HL-60 (cell line): ENCODE measurements at regions not wholly inside any gene's neighbourhood (a gene's known extent, or its start where the extent isn't known, plus 50 kb on each side); places are given as distances from the start of the nearest gene placed in this dataset.

Source experiments
- DNase-seq, 2 experiments: peaks; one replicate each; pipeline ENCODE4 v3.0.0-alpha.2; 2010 to 2020; ENCODE audit warnings: low read depth in 1 of 2, low spot score in 1 of 2
- H3K27ac ChIP-seq: fragments of 250-450 bp; sonication (Bioruptor Pico); replicated peaks from 2 replicates; pipeline ENCODE4 v1.5.1; 2020; ENCODE audit warnings: mild to moderate bottlenecking, moderate library complexity
- H3K27me3 ChIP-seq: fragments of 250-450 bp; sonication (Bioruptor Pico); 2 replicates; pipeline ENCODE4 v1.5.1; 2021; ENCODE audit warnings: mild to moderate bottlenecking, moderate library complexity; ENCODE audit not compliant: insufficient read depth, poor library complexity, severe bottlenecking
- H3K4me3 ChIP-seq: replicated peaks from 2 replicates; pipeline ENCODE4 v1.5.1; 2011; ENCODE audit warnings: mild to moderate bottlenecking, control low read depth, low read length; ENCODE audit not compliant: insufficient read depth
- GABPA ChIP-seq: IDR thresholded peaks from 2 replicates; pipeline ENCODE4 v1.6.1; 2012; ENCODE audit warnings: low read depth
- POLR2AphosphoS5 ChIP-seq: IDR thresholded peaks from 2 replicates; pipeline ENCODE4 v1.6.1; 2012; ENCODE audit warnings: low read depth
- SPI1 ChIP-seq: IDR thresholded peaks from 2 replicates; pipeline ENCODE4 v1.6.1; 2012; ENCODE audit warnings: low read depth, mild to moderate bottlenecking, borderline replicate concordance
- TF ChIP-seq, protein P1 (sequence below): IDR thresholded peaks from one replicate; pipeline ENCODE4 v1.5.1; 2011; ENCODE audit warnings: low read length, control low read depth, inconsistent platforms; ENCODE audit not compliant: insufficient read depth
- TF ChIP-seq, protein P2 (sequence below): IDR thresholded peaks from 2 replicates; pipeline ENCODE4 v1.6.1; 2012; ENCODE audit warnings: low read depth; ENCODE audit not compliant: insufficient replicate concordance

DNA sequence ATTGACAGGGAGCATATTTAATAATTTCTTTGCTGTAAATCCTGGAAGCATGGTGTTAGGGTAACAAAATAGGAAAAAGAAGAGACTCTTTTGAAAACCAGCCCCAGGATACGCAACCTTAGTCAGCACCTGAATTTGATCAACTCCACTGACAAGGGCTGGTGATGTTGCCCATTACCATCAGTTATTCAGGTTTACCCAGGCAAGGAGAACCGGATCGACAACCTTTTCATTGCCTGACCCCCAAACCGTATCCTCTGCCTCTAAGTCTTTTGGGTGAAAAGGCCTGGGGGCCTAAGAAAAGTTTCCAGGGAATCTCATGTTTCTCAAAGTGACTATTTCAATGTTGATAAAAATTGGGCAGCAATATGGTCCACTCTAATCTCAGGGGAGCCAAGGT is 313.3 kb downstream of the KBTBD8 start:
- H3K27ac ChIP-seq, result no peak overlapping the region
- H3K27me3 ChIP-seq, result peaks cover 2% of the 10 kb centered on the region
- TF ChIP-seq, protein P1, sequence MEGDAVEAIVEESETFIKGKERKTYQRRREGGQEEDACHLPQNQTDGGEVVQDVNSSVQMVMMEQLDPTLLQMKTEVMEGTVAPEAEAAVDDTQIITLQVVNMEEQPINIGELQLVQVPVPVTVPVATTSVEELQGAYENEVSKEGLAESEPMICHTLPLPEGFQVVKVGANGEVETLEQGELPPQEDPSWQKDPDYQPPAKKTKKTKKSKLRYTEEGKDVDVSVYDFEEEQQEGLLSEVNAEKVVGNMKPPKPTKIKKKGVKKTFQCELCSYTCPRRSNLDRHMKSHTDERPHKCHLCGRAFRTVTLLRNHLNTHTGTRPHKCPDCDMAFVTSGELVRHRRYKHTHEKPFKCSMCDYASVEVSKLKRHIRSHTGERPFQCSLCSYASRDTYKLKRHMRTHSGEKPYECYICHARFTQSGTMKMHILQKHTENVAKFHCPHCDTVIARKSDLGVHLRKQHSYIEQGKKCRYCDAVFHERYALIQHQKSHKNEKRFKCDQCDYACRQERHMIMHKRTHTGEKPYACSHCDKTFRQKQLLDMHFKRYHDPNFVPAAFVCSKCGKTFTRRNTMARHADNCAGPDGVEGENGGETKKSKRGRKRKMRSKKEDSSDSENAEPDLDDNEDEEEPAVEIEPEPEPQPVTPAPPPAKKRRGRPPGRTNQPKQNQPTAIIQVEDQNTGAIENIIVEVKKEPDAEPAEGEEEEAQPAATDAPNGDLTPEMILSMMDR, result no peak
- TF ChIP-seq POLR2AphosphoS5 (no peak), SPI1 (no peak), GABPA (no peak)
- TF ChIP-seq, protein P2, sequence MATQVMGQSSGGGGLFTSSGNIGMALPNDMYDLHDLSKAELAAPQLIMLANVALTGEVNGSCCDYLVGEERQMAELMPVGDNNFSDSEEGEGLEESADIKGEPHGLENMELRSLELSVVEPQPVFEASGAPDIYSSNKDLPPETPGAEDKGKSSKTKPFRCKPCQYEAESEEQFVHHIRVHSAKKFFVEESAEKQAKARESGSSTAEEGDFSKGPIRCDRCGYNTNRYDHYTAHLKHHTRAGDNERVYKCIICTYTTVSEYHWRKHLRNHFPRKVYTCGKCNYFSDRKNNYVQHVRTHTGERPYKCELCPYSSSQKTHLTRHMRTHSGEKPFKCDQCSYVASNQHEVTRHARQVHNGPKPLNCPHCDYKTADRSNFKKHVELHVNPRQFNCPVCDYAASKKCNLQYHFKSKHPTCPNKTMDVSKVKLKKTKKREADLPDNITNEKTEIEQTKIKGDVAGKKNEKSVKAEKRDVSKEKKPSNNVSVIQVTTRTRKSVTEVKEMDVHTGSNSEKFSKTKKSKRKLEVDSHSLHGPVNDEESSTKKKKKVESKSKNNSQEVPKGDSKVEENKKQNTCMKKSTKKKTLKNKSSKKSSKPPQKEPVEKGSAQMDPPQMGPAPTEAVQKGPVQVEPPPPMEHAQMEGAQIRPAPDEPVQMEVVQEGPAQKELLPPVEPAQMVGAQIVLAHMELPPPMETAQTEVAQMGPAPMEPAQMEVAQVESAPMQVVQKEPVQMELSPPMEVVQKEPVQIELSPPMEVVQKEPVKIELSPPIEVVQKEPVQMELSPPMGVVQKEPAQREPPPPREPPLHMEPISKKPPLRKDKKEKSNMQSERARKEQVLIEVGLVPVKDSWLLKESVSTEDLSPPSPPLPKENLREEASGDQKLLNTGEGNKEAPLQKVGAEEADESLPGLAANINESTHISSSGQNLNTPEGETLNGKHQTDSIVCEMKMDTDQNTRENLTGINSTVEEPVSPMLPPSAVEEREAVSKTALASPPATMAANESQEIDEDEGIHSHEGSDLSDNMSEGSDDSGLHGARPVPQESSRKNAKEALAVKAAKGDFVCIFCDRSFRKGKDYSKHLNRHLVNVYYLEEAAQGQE, result no peak
- H3K4me3 ChIP-seq, result no peak overlapping the region
- no peak for DNase-seq

DNA sequence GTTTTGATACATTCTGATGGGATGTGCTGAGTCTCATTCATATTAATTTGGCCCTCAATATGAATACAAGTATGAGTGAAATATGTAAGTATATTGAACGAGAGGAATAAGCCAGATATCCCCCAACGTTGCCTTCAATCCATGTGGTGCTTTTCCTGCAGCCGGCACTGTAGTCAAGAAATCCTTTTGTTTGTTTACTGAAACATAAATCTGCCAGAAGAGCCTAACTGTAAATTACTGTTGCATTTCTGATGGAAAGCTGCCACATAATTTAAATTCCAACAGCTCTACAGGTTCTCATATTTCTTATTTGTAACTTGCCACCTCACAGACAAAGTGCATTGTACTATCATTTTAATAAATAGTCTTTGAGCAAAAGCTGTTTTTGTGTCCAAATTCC is 314.0 kb downstream of the KBTBD8 start:
- Histone ChIP-seq H3K27me3 (peaks cover 2% of the 10 kb centered on the region), H3K27ac (no peak overlapping the region), H3K4me3 (no peak overlapping the region)
- no peak for TF ChIP-seq GABPA
- no peak for TF ChIP-seq SPI1
- TF ChIP-seq, protein P1, result no peak
- DNase-seq, result no peak

DNA sequence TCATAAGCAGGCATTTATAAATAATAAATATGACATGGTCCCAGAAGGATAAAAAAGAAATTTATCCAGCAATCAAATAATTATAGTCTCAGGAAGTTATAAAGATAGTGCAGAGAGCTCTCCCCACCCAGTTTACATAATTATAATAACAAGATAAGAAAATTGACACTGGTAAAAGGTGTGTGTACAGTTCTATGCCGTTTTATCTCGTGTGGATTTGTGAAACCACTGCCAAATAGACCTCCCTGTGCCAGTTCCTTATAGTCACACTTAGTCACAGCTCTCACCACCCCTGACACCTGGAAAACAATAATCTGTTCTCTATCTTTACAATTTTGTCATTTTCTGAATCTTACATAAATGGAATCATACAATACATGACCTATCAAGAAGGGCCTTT is 320.1 kb downstream of the KBTBD8 start:
- H3K27ac ChIP-seq, result no peak overlapping the region
- DNase-seq, result no peak
- TF ChIP-seq GABPA (no peak), SPI1 (no peak), POLR2AphosphoS5 (no peak)
- TF ChIP-seq, protein P2, result no peak
- TF ChIP-seq, protein P1, result no peak
- H3K4me3 ChIP-seq, result no peak overlapping the region
- H3K27me3 ChIP-seq, result peaks cover 2% of the 10 kb centered on the region

DNA sequence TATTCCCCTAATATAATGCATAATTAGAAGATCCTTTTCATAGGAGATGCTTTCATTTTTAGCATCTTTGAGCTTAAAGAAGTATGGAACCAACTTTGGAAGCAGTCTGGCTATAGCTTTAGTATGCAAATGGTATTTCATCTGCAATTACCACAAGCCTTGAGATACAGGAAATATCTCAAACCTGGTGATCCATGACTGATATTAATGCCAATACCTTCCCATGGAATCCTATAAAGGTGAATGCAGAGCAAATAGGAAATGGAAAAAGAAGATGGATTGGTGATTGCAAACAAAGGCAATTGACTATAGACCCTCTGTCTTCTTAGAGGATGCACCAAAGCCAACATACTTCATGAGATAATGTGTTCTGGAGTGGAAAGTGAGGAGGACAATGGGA is 326.4 kb downstream of the KBTBD8 start:
- Histone ChIP-seq H3K4me3 (no peak overlapping the region), H3K27ac (no peak overlapping the region), H3K27me3 (no peaks in the 10 kb centered on the region)
- no peak for DNase-seq
- TF ChIP-seq, protein P2, result no peak
- TF ChIP-seq, protein P1, result no peak
- TF ChIP-seq POLR2AphosphoS5 (no peak), SPI1 (no peak), GABPA (no peak)
